HepG2 (cell line): ENCODE measurements at regions not wholly inside any gene's neighbourhood (a gene's known extent, or its start where the extent isn't known, plus 50 kb on each side); places are given as distances from the start of the nearest gene placed in this dataset.

Experiments used
- DR1 ChIP-seq: sonication (generic); formaldehyde crosslinking; IDR thresholded peaks from 2 replicates; pipeline ENCODE4 v1.8.0; 2021; ENCODE audit warnings: mild to moderate bottlenecking, missing genetic modification reagents, inconsistent platforms
- ERF ChIP-seq: IDR thresholded peaks from 2 replicates; pipeline ENCODE4 v1.6.1; 2018; ENCODE audit warnings: missing biosample characterization, missing genetic modification reagents
- FOXA3 ChIP-seq: IDR thresholded peaks from 2 replicates; pipeline ENCODE4 v1.6.1; 2016; ENCODE audit warnings: missing genetic modification reagents, missing compliant biosample characterization
- FOXK1 ChIP-seq: sonication (generic); formaldehyde crosslinking; IDR thresholded peaks from 2 replicates; pipeline ENCODE4 v1.4.0; 2020; ENCODE audit warnings: low read depth, missing genetic modification reagents, borderline replicate concordance
- FOXP1 ChIP-seq, 2 experiments: fragments of 450-650 bp in 1 of 2; IDR thresholded peaks; 2 replicates each; pipeline ENCODE4 v1.6.1; 2017 to 2018; ENCODE audit warnings: antibody characterized with exemption in 1 of 2
- MEIS1 ChIP-seq: sonication (generic); formaldehyde crosslinking; IDR thresholded peaks from 2 replicates; pipeline ENCODE4 v1.9.0; 2021; ENCODE audit warnings: mild to moderate bottlenecking, missing genetic modification reagents, moderate library complexity, borderline replicate concordance
- SOX6 ChIP-seq, 2 experiments: fragments of 450-650 bp in 1 of 2; sonication (generic) in 1 of 2; formaldehyde crosslinking in 1 of 2; IDR thresholded peaks; 2 replicates each; pipeline versions ENCODE4 v1.4.0 to v1.6.1; 2017 to 2020; ENCODE audit warnings: antibody characterized with exemption in 1 of 2, mild to moderate bottlenecking in 1 of 2, missing genetic modification reagents in 1 of 2
- SPEN ChIP-seq: sonication (generic); formaldehyde crosslinking; IDR thresholded peaks from 2 replicates; pipeline ENCODE4 v1.5.1; 2020; ENCODE audit warnings: low read depth, mild to moderate bottlenecking, missing genetic modification reagents
- TF ChIP-seq, protein P1 (sequence below): sonication (generic); formaldehyde crosslinking; IDR thresholded peaks from 2 replicates; pipeline ENCODE4 v1.5.1; 2020; ENCODE audit warnings: mild to moderate bottlenecking, missing genetic modification reagents, borderline replicate concordance
- TF ChIP-seq, protein P2 (sequence below): sonication (generic); formaldehyde crosslinking; IDR thresholded peaks from 2 replicates; pipeline ENCODE4 v1.4.0; 2020; ENCODE audit warnings: missing genetic modification reagents
- TF ChIP-seq, protein P3 (sequence below): IDR thresholded peaks from 2 replicates; pipeline ENCODE4 v1.4.0; 2020; ENCODE audit warnings: mild to moderate bottlenecking, missing genetic modification reagents
- TF ChIP-seq, protein P4 (sequence below): sonication (generic); formaldehyde crosslinking; IDR thresholded peaks from 2 replicates; pipeline ENCODE4 v1.8.1; 2022; ENCODE audit warnings: low read depth, mild to moderate bottlenecking, missing genetic modification reagents

DNA sequence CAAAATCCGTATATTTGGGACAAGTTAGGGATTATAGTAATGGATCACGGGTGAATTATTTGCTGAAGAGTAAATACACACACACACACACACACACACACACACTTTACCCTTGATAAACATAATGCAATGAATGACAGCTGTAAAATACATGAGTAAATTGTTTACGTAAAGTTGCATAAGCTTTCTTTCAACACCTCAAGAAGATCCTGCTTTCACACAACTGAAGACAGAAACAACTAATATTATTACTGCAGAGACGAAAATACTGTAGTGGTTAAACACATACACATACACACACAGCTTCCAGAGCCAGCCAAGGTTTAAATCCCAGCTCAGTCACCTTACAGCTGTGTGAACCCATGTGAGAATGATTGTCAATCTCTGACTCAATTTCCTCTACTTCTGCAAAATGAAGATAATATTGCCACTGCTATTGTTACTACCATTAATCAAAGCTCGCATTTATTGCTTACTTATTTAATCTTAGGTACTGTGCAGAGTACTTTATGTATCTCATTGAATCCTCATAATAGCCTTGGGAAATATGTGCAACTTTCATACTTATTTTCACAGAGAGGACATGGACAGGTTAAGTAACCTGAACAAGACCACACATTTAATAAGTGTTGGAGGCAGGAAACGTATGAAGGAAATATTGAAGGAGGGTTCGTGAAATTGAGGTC lies 50.6 kb upstream of the DOK6 start (continued):
- TF ChIP-seq, protein P1, sequence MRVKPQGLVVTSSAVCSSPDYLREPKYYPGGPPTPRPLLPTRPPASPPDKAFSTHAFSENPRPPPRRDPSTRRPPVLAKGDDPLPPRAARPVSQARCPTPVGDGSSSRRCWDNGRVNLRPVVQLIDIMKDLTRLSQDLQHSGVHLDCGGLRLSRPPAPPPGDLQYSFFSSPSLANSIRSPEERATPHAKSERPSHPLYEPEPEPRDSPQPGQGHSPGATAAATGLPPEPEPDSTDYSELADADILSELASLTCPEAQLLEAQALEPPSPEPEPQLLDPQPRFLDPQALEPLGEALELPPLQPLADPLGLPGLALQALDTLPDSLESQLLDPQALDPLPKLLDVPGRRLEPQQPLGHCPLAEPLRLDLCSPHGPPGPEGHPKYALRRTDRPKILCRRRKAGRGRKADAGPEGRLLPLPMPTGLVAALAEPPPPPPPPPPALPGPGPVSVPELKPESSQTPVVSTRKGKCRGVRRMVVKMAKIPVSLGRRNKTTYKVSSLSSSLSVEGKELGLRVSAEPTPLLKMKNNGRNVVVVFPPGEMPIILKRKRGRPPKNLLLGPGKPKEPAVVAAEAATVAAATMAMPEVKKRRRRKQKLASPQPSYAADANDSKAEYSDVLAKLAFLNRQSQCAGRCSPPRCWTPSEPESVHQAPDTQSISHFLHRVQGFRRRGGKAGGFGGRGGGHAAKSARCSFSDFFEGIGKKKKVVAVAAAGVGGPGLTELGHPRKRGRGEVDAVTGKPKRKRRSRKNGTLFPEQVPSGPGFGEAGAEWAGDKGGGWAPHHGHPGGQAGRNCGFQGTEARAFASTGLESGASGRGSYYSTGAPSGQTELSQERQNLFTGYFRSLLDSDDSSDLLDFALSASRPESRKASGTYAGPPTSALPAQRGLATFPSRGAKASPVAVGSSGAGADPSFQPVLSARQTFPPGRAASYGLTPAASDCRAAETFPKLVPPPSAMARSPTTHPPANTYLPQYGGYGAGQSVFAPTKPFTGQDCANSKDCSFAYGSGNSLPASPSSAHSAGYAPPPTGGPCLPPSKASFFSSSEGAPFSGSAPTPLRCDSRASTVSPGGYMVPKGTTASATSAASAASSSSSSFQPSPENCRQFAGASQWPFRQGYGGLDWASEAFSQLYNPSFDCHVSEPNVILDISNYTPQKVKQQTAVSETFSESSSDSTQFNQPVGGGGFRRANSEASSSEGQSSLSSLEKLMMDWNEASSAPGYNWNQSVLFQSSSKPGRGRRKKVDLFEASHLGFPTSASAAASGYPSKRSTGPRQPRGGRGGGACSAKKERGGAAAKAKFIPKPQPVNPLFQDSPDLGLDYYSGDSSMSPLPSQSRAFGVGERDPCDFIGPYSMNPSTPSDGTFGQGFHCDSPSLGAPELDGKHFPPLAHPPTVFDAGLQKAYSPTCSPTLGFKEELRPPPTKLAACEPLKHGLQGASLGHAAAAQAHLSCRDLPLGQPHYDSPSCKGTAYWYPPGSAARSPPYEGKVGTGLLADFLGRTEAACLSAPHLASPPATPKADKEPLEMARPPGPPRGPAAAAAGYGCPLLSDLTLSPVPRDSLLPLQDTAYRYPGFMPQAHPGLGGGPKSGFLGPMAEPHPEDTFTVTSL (CRISPR knock-in tag): peak; percentile 85; the same call in 1 of the 2 replicates
- TF ChIP-seq FOXP1 (IDR thresholded peaks at IDR 0.05) (peak; percentile 94), FOXP1 (CRISPR knock-in tag; IDR thresholded peaks at IDR 0.05) (peak; percentile 98), ERF (CRISPR knock-in tag) (peak; percentile 41; the same call in 1 of the 2 replicates), FOXK1 (CRISPR knock-in tag) (peak; percentile 46; the same call in 1 of the 2 replicates), FOXA3 (CRISPR knock-in tag) (peak; percentile 93), MEIS1 (CRISPR knock-in tag) (0 out of 2 replicates have a peak, but pooled peaks have one; percentile 17), DR1 (CRISPR knock-in tag) (no peak), SPEN (CRISPR knock-in tag) (no peak), SOX6 (IDR thresholded peaks at IDR 0.05) (no peak), SOX6 (CRISPR knock-in tag; IDR thresholded peaks at IDR 0.05) (peak; percentile 91)
- TF ChIP-seq, protein P2, sequence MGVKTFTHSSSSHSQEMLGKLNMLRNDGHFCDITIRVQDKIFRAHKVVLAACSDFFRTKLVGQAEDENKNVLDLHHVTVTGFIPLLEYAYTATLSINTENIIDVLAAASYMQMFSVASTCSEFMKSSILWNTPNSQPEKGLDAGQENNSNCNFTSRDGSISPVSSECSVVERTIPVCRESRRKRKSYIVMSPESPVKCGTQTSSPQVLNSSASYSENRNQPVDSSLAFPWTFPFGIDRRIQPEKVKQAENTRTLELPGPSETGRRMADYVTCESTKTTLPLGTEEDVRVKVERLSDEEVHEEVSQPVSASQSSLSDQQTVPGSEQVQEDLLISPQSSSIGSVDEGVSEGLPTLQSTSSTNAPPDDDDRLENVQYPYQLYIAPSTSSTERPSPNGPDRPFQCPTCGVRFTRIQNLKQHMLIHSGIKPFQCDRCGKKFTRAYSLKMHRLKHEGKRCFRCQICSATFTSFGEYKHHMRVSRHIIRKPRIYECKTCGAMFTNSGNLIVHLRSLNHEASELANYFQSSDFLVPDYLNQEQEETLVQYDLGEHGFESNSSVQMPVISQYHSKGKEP: no peak
- TF ChIP-seq, protein P3, sequence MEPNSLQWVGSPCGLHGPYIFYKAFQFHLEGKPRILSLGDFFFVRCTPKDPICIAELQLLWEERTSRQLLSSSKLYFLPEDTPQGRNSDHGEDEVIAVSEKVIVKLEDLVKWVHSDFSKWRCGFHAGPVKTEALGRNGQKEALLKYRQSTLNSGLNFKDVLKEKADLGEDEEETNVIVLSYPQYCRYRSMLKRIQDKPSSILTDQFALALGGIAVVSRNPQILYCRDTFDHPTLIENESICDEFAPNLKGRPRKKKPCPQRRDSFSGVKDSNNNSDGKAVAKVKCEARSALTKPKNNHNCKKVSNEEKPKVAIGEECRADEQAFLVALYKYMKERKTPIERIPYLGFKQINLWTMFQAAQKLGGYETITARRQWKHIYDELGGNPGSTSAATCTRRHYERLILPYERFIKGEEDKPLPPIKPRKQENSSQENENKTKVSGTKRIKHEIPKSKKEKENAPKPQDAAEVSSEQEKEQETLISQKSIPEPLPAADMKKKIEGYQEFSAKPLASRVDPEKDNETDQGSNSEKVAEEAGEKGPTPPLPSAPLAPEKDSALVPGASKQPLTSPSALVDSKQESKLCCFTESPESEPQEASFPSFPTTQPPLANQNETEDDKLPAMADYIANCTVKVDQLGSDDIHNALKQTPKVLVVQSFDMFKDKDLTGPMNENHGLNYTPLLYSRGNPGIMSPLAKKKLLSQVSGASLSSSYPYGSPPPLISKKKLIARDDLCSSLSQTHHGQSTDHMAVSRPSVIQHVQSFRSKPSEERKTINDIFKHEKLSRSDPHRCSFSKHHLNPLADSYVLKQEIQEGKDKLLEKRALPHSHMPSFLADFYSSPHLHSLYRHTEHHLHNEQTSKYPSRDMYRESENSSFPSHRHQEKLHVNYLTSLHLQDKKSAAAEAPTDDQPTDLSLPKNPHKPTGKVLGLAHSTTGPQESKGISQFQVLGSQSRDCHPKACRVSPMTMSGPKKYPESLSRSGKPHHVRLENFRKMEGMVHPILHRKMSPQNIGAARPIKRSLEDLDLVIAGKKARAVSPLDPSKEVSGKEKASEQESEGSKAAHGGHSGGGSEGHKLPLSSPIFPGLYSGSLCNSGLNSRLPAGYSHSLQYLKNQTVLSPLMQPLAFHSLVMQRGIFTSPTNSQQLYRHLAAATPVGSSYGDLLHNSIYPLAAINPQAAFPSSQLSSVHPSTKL (CRISPR knock-in tag): peak; percentile 85
- TF ChIP-seq, protein P4, sequence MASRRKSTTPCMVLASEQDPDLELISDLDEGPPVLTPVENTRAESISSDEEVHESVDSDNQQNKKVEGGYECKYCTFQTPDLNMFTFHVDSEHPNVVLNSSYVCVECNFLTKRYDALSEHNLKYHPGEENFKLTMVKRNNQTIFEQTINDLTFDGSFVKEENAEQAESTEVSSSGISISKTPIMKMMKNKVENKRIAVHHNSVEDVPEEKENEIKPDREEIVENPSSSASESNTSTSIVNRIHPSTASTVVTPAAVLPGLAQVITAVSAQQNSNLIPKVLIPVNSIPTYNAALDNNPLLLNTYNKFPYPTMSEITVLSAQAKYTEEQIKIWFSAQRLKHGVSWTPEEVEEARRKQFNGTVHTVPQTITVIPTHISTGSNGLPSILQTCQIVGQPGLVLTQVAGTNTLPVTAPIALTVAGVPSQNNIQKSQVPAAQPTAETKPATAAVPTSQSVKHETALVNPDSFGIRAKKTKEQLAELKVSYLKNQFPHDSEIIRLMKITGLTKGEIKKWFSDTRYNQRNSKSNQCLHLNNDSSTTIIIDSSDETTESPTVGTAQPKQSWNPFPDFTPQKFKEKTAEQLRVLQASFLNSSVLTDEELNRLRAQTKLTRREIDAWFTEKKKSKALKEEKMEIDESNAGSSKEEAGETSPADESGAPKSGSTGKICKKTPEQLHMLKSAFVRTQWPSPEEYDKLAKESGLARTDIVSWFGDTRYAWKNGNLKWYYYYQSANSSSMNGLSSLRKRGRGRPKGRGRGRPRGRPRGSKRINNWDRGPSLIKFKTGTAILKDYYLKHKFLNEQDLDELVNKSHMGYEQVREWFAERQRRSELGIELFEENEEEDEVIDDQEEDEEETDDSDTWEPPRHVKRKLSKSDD (CRISPR knock-in tag): no peak
